ENCODE measurements at regions not wholly inside any gene's neighbourhood (a gene's known extent, or its start where the extent isn't known, plus 50 kb on each side); places are given as distances from the start of the nearest gene placed in this dataset.

DNA sequence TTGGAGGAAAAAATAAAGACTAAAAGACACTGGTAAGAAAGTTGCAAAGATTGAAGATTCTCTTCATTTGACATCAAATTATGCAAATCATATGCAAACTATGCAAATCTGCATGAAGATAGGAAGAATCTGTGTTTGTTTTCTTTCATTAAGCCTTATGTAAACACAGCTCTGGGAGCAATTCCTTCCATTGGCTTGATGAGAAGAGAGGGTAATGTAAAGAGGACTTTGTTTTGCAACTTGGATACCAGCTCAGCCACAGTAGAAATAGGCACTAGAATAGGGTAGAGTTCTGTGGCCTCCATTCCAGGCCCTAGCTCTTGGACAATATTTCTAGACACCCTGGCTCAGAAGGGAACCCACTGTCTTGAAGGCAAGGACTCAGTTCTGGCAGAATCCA is 388.4 kb upstream of the RASGEF1B start:
- no peaks in the 10 kb centered on the region for H3K9me3 ChIP-seq
- POLR2A ChIA-PET, result interaction anchor here in 1 of 2 donors (0.5 kb wide), 1 partner anchor 17 kb away, joined by 3 read pairs; no protein-coding TSS in a partner anchor
- H3K27me3 Mint-ChIP-seq, result peaks cover 3 to 6% of the 10 kb centered on the region in 2 donors
- no peak overlapping the region for H3K27ac Mint-ChIP-seq
- ATAC-seq (replicated peaks in 1 of 4), result no peak
- CTCF ChIA-PET, result interaction anchor here in 1 of 2 donors (0.6 kb wide), 1 partner anchor 40 kb away, joined by 4 read pairs; no protein-coding TSS in a partner anchor
- H3K36me3 Mint-ChIP-seq, result peaks cover under 1% of the 10 kb centered on the region
- H3K4me3 Mint-ChIP-seq, result no peak overlapping the region
- H3K9me3 Mint-ChIP-seq, result peaks cover under 1 to 1% (median 1%) of the 10 kb centered on the region in 3 donors
- H3K27ac ChIP-seq (ENCODE audit: low read length), result no peak overlapping the region
- H3K27me3 ChIP-seq (replicated peaks in 1 of 2; ENCODE audit: control insufficient read depth in 2 of 2, extremely low read depth in 1 of 2, insufficient read depth in 2 of 2, low read length in 1 of 2), result peaks cover 0 to 4% of the 10 kb centered on the region in 2 experiments
- no peak overlapping the region for H3K4me3 ChIP-seq (ENCODE audit: control insufficient read depth in 1 of 2, extremely low read depth in 1 of 2, low read length in 1 of 2)
- H3K4me1 ChIP-seq (ENCODE audit: control insufficient read depth in 1 of 2, extremely low read depth in 1 of 2, insufficient read depth in 2 of 2, low read length in 2 of 2), result no peaks in the 10 kb centered on the region
- H3K4me1 Mint-ChIP-seq, result no peaks in the 10 kb centered on the region
- DNase-seq, result no peak
- H3K36me3 ChIP-seq (ENCODE audit: control insufficient read depth in 2 of 2, extremely low read depth in 1 of 2, insufficient read depth in 1 of 2, low read length in 1 of 2), result no peaks in the 10 kb centered on the region

DNA sequence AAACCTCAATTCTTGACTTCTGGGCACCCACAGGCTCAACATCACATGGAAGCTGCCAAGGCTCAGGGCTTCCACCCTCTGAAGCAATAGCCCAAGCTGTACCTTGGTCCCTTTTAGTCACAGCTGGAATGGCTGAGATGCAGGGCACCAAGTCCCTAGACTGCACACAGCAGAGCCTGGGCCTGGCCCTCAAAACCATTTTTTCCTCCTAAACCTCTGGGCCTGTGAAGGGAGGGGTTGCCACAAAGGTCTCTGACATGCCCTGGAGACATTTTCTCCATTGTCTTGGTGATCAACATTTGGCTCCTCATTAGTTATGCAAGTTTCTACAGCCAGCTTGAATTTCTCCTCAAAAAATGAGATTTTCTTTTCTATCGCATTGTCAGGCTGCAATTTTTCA is 382.7 kb upstream of the RASGEF1B start:
- CTCF ChIA-PET, result no interaction called here

DNA sequence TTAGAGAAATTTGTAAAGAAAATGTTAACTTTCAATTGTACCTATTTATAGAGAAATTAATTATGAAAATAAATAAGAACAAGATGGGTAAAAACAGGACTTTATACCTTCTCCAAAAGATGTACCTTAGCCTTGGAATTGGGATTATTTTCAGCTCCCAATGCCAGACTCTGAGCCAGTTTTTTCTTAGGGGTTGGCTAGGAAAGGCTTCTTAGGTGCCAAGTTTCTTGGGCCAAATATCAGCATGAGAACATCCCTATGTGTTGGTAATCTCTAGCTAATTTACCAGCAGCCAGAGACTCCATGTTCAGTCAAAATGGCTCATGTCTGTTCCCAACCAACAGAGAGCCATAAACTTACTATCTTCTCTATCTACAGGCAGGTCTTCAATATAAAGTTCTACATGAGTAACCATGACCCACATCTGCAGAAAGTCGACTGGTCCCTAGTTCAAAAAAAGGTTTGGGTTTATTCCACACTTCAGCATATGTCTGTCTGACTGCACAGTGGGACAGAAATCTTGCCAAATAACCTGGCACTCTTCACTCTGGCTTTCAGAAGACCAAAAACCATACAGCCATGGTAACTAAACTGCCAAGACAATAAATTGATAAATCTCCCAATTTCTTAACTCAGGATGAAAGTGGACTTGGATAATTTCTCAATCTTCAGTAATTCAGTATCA is 380.5 kb upstream of the RASGEF1B start:
- ATAC-seq (replicated peaks in 1 of 4), result no peak

More for the DNA sequence above, 382.7 kb upstream of the RASGEF1B start:
- WGBS (ENCODE audit: insufficient coverage), result 100% methylated on average over 1 of the region's 1 CpG
- no peak overlapping the region for H3K27ac ChIP-seq (ENCODE audit: low read length)
- H3K27me3 ChIP-seq (replicated peaks in 1 of 2; ENCODE audit: control insufficient read depth in 2 of 2, extremely low read depth in 1 of 2, insufficient read depth in 2 of 2, low read length in 1 of 2), result no peaks in the 10 kb centered on the region
- H3K27ac Mint-ChIP-seq, result no peak overlapping the region
- ATAC-seq (replicated peaks in 1 of 4) (no peak), DNase-seq (no peak)
- H3K27me3 Mint-ChIP-seq, result peaks cover 4 to 17% of the 10 kb centered on the region in 2 donors
- H3K4me1 ChIP-seq (ENCODE audit: control insufficient read depth in 1 of 2, extremely low read depth in 1 of 2, insufficient read depth in 2 of 2, low read length in 2 of 2), result no peaks in the 10 kb centered on the region
- H3K36me3 Mint-ChIP-seq, result peaks cover 6% of the 10 kb centered on the region
- H3K9me3 ChIP-seq, result no peaks in the 10 kb centered on the region
- H3K4me1 Mint-ChIP-seq, result no peaks in the 10 kb centered on the region
- no peak overlapping the region for H3K4me3 ChIP-seq (ENCODE audit: control insufficient read depth in 1 of 2, extremely low read depth in 1 of 2, low read length in 1 of 2)
- no peaks in the 10 kb centered on the region for H3K36me3 ChIP-seq (ENCODE audit: control insufficient read depth in 2 of 2, extremely low read depth in 1 of 2, insufficient read depth in 1 of 2, low read length in 1 of 2)
- H3K4me3 Mint-ChIP-seq, result no peak overlapping the region
- POLR2A ChIA-PET, result no interaction called here
- peaks cover 11 to 17% (median 12%) of the 10 kb centered on the region in 3 donors for H3K9me3 Mint-ChIP-seq

DNA sequence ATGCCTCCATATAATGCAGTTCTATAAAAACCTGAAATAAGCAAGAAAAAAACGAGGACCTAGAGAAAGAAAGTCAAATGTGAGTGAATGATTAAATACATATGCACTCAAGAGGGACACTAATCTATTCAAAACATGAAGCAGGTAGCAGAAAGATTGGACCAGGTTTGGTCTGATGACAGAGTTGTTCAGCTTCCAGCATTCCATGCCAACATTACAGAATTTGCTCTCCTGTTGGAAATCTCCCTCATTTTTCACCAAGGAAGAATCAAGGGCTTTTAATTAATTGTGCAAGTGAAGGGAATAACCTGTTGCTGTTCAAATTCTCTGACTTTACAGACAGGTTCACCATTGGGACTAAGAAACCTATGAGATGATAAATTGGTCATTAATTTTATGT is 379.0 kb upstream of the RASGEF1B start:
- peaks cover 6% of the 10 kb centered on the region for H3K36me3 Mint-ChIP-seq
- Histone ChIP-seq H3K4me3 (ENCODE audit: control insufficient read depth in 1 of 2, extremely low read depth in 1 of 2, low read length in 1 of 2) (no peak overlapping the region), H3K36me3 (ENCODE audit: control insufficient read depth in 2 of 2, extremely low read depth in 1 of 2, insufficient read depth in 1 of 2, low read length in 1 of 2) (no peaks in the 10 kb centered on the region), H3K27ac (ENCODE audit: low read length) (no peak overlapping the region), H3K9me3 (no peaks in the 10 kb centered on the region), H3K4me1 (ENCODE audit: control insufficient read depth in 1 of 2, extremely low read depth in 1 of 2, insufficient read depth in 2 of 2, low read length in 2 of 2) (no peaks in the 10 kb centered on the region), H3K27me3 (replicated peaks in 1 of 2; ENCODE audit: control insufficient read depth in 2 of 2, extremely low read depth in 1 of 2, insufficient read depth in 2 of 2, low read length in 1 of 2) (no peaks in the 10 kb centered on the region)
- no peak overlapping the region for H3K27ac Mint-ChIP-seq
- H3K4me1 Mint-ChIP-seq, result no peaks in the 10 kb centered on the region
- ChIA-PET POLR2A (interaction anchor here in 1 of 2 donors (1.6 kb wide), 1 partner anchor 379 kb away, joined by 3 read pairs; the partner anchor contains the start of gene RASGEF1B), CTCF (interaction anchor here (1.2 to 1.4 kb wide), 3 partner anchors 380 to 383 kb away, joined by 4 to 6 read pairs (median 5); no protein-coding TSS in a partner anchor)
- H3K9me3 Mint-ChIP-seq, result peaks cover 11 to 17% (median 12%) of the 10 kb centered on the region in 3 donors
- H3K4me3 Mint-ChIP-seq, result no peak overlapping the region
- ATAC-seq (replicated peaks in 1 of 4) (no peak), DNase-seq (no peak)
- no CpG with 5 or more reads among the region's 1 CpG for WGBS (ENCODE audit: insufficient coverage)
- H3K27me3 Mint-ChIP-seq, result peaks cover 4 to 17% of the 10 kb centered on the region in 2 donors

More for the DNA sequence above, 380.5 kb upstream of the RASGEF1B start:
- H3K36me3 Mint-ChIP-seq, result peaks cover 6% of the 10 kb centered on the region
- H3K27me3 Mint-ChIP-seq, result peaks cover 4 to 17% of the 10 kb centered on the region in 2 donors
- H3K4me3 ChIP-seq (ENCODE audit: control insufficient read depth in 1 of 2, extremely low read depth in 1 of 2, low read length in 1 of 2), result no peak overlapping the region
- no peak for DNase-seq
- no peak overlapping the region for H3K27ac Mint-ChIP-seq
- H3K4me1 Mint-ChIP-seq, result no peaks in the 10 kb centered on the region
- WGBS (ENCODE audit: insufficient coverage), result 43% methylated on average over 1 of the region's 1 CpG
- H3K36me3 ChIP-seq (ENCODE audit: control insufficient read depth in 2 of 2, extremely low read depth in 1 of 2, insufficient read depth in 1 of 2, low read length in 1 of 2), result no peaks in the 10 kb centered on the region
- no peaks in the 10 kb centered on the region for H3K9me3 ChIP-seq
- no peaks in the 10 kb centered on the region for H3K27me3 ChIP-seq (replicated peaks in 1 of 2; ENCODE audit: control insufficient read depth in 2 of 2, extremely low read depth in 1 of 2, insufficient read depth in 2 of 2, low read length in 1 of 2)
- no peaks in the 10 kb centered on the region for H3K4me1 ChIP-seq (ENCODE audit: control insufficient read depth in 1 of 2, extremely low read depth in 1 of 2, insufficient read depth in 2 of 2, low read length in 2 of 2)
- ChIA-PET POLR2A (no interaction called here), CTCF (no interaction called here)
- peaks cover 11 to 17% (median 12%) of the 10 kb centered on the region in 3 donors for H3K9me3 Mint-ChIP-seq
- no peak overlapping the region for H3K27ac ChIP-seq (ENCODE audit: low read length)
- no peak overlapping the region for H3K4me3 Mint-ChIP-seq

DNA sequence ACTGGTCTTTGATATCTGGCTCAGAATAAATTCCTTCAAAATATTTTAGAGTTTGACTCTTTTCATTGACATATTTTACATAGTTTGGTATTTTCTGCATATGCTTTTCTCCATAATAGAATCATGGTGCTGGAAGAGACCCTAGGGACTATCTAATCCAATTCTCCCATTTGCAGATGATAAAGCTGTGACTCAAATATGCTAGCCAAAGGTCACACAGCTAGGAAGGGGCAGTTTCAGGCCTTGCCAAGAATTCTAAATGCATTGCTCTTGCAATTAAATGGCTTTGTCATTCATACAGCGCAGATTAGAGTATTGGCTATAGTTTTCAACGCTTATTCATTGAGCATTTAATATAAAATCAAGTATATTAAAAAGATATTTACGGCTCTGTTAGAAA is 374.1 kb upstream of the RASGEF1B start:
- no peaks in the 10 kb centered on the region for H3K9me3 Mint-ChIP-seq
- POLR2A ChIA-PET, result no interaction called here
- DNase-seq, result no peak

DNA sequence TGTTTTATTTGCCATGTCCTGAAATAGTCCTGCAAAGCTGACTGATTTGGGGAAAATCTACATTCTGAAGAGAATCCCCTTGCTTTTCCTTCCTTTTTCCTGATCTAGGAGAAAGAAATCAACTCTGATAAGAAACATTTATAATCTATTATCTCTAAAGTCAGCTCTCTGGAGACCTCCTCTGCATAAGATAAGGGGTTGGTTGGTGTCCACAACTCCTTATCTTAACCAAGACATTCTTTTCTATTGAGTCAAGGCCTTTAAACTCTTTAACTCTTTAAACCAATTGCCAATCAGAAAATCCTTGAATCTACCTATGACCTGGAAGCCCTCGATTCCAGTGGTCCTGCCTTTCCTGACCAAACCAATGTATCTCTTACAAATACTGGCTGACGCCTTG is 373.6 kb upstream of the RASGEF1B start:
- Mint-ChIP-seq H3K27ac (no peak overlapping the region), H3K9me3 (no peaks in the 10 kb centered on the region), H3K27me3 (peaks cover 2% of the 10 kb centered on the region in 2 donors), H3K4me1 (no peaks in the 10 kb centered on the region), H3K4me3 (no peak overlapping the region), H3K36me3 (no peaks in the 10 kb centered on the region)
- WGBS (ENCODE audit: insufficient coverage), result 82% methylated on average over 2 of the region's 2 CpGs
- H3K27me3 ChIP-seq (replicated peaks in 1 of 2; ENCODE audit: control insufficient read depth in 2 of 2, extremely low read depth in 1 of 2, insufficient read depth in 2 of 2, low read length in 1 of 2), result no peaks in the 10 kb centered on the region
- no peak overlapping the region for H3K27ac ChIP-seq (ENCODE audit: low read length)
- H3K4me1 ChIP-seq (ENCODE audit: control insufficient read depth in 1 of 2, extremely low read depth in 1 of 2, insufficient read depth in 2 of 2, low read length in 2 of 2), result no peaks in the 10 kb centered on the region
- DNase-seq (no peak), ATAC-seq (replicated peaks in 1 of 4) (no peak)
- POLR2A ChIA-PET, result interaction anchor here in 1 of 2 donors (1.3 to 1.6 kb wide), 2 partner anchors 376 to 378 kb away, joined by 3 to 6 read pairs; no protein-coding TSS in a partner anchor
- H3K36me3 ChIP-seq (ENCODE audit: control insufficient read depth in 2 of 2, extremely low read depth in 1 of 2, insufficient read depth in 1 of 2, low read length in 1 of 2), result no peaks in the 10 kb centered on the region
- CTCF ChIA-PET, result interaction anchor here (0.5 to 4.3 kb wide), 7 partner anchors 373 to 440 kb away, joined by 3 to 108 read pairs (median 8); partner anchors contain the start of gene RASGEF1B (in 1 of the 2)
- no peak overlapping the region for H3K4me3 ChIP-seq (ENCODE audit: control insufficient read depth in 1 of 2, extremely low read depth in 1 of 2, low read length in 1 of 2)
- no peaks in the 10 kb centered on the region for H3K9me3 ChIP-seq

More for the DNA sequence above, 374.1 kb upstream of the RASGEF1B start:
- Histone ChIP-seq H3K27me3 (replicated peaks in 1 of 2; ENCODE audit: control insufficient read depth in 2 of 2, extremely low read depth in 1 of 2, insufficient read depth in 2 of 2, low read length in 1 of 2) (no peaks in the 10 kb centered on the region), H3K4me1 (ENCODE audit: control insufficient read depth in 1 of 2, extremely low read depth in 1 of 2, insufficient read depth in 2 of 2, low read length in 2 of 2) (no peaks in the 10 kb centered on the region), H3K27ac (ENCODE audit: low read length) (no peak overlapping the region), H3K36me3 (ENCODE audit: control insufficient read depth in 2 of 2, extremely low read depth in 1 of 2, insufficient read depth in 1 of 2, low read length in 1 of 2) (no peaks in the 10 kb centered on the region), H3K9me3 (no peaks in the 10 kb centered on the region), H3K4me3 (ENCODE audit: control insufficient read depth in 1 of 2, extremely low read depth in 1 of 2, low read length in 1 of 2) (no peak overlapping the region)
- no peaks in the 10 kb centered on the region for H3K4me1 Mint-ChIP-seq
- no peak overlapping the region for H3K27ac Mint-ChIP-seq
- CTCF ChIA-PET, result interaction anchor here (2.1 to 4.3 kb wide), 3 partner anchors 373 to 380 kb away, joined by 8 to 108 read pairs (median 36); partner anchors contain the start of gene RASGEF1B (in 1 of the 2)
- ATAC-seq (replicated peaks in 1 of 4), result no peak
- peaks cover 2 to 6% of the 10 kb centered on the region in 2 donors for H3K27me3 Mint-ChIP-seq
- H3K4me3 Mint-ChIP-seq, result no peak overlapping the region
- no CpG with 5 or more reads among the region's 3 CpGs for WGBS (ENCODE audit: insufficient coverage)
- H3K36me3 Mint-ChIP-seq, result no peaks in the 10 kb centered on the region

Data from T-cell (primary cell).